ENCODE measurements at regions not wholly inside any gene's neighbourhood (a gene's known extent, or its start where the extent isn't known, plus 50 kb on each side); places are given as distances from the start of the nearest gene placed in this dataset.

GRCh38 chr10:129223363-129223762 lies 243.7 kb upstream of the MGMT start:
- intact Hi-C loops (cut with DNase I) = no loop called here

GRCh38 chr10:129224065-129224464 lies 243.0 kb upstream of the MGMT start:
- DNase-seq (ENCODE audit: low spot score) = no peak
- intact Hi-C loops (cut with DNase I) = no loop called here

More at GRCh38 chr10:129223363-129223762, 243.7 kb upstream of the MGMT start:
- DNase-seq (ENCODE audit: low spot score) = no peak

- intact Hi-C loops (cut with DNase I) = no loop called here
- no peak for DNase-seq (ENCODE audit: low spot score)
Observed at GRCh38 chr10:129231821-129232220, 235.2 kb upstream of the MGMT start.

DNA sequence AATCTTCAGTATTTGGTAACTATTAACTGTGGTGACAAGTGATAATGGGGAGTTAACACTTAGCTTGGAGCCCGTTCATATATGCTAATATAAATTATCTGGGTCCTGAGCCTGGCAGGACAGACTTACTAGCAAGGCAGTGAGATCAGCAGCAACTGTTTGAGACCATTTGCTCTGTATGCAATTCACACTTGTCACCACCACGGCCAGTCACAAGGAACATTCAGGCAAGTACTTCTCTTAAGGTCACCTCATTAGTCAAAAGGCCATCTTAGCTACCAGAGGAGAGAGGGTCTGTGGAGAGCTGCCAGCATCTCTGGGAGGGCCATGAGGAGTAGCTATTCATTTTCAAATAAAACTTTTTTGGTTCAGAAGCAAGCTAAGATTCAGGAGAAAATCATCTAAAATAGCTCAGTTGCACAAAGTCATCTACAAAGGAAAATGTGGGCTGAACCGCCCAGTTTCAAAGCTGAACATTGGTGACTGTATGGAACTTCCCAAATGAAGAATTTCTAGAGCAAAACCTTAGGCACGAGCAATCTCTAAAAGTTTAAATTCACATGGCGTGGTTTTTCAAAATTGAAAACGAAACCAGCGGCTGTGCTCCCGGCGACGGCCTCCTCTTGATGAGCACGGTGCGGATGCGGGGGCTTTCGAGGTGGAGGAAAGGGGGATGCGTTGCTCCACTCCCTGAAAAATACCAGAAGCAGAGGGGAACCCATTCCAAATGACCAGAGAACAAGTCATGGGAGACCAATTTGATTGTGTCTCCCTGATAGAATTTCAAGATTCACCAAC lies 233.5 kb upstream of the MGMT start:
- no peak for DNase-seq (ENCODE audit: low spot score)
- intact Hi-C loops (cut with DNase I) = no loop called here

DNA sequence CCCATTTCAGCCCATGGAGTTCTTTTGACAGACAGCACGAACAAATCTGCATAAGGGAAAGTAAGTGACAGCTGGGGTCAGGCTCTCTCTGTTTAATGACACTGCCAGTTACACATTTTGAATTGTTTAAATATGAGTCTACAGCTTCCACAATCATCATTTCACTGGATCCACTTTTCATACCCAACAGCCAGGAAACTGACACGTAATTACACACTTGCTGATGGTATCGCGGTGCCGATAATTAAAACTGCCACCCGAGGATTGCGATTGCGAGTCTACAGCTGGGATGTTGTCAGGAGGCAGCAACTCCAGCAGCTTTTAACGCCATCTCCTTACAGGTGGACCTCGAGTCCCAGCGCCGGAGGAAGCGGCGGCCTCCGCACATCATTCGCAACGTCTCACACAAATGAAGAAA lies 230.8 kb upstream of the MGMT start:
- intact Hi-C loops (cut with DNase I) = no loop called here
- no peak for DNase-seq (ENCODE audit: low spot score)

DNA sequence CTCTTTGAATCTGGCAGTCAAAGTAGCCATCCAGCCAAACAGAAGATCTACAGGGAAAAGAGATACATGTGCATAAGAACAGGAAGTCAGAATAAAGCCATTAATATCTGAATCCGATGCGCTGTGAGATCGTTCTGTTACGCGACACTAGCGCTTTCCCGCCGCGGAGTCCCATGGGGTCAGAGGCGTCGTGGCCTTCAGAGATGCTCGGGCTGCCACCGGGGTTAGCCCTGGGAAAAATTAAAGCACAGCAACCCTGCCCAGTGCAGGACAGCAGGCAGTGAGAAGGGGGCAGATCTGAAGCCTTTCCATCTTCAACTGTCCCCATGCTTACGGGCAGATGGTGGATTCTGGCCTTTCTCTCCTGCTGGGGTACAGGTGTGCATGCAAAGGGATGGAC lies 225.6 kb upstream of the MGMT start:
- intact Hi-C loops (cut with DNase I) = no loop called here
- DNase-seq (ENCODE audit: low spot score) = no peak

GRCh38 chr10:129244298-129244697 lies 222.7 kb upstream of the MGMT start:
- intact Hi-C loops (cut with DNase I) = no loop called here
- DNase-seq (ENCODE audit: low spot score) = no peak

- intact Hi-C loops (cut with DNase I) = no loop called here
- DNase-seq (ENCODE audit: low spot score) = no peak
Observed at GRCh38 chr10:129244757-129245156, 222.3 kb upstream of the MGMT start.

DNA sequence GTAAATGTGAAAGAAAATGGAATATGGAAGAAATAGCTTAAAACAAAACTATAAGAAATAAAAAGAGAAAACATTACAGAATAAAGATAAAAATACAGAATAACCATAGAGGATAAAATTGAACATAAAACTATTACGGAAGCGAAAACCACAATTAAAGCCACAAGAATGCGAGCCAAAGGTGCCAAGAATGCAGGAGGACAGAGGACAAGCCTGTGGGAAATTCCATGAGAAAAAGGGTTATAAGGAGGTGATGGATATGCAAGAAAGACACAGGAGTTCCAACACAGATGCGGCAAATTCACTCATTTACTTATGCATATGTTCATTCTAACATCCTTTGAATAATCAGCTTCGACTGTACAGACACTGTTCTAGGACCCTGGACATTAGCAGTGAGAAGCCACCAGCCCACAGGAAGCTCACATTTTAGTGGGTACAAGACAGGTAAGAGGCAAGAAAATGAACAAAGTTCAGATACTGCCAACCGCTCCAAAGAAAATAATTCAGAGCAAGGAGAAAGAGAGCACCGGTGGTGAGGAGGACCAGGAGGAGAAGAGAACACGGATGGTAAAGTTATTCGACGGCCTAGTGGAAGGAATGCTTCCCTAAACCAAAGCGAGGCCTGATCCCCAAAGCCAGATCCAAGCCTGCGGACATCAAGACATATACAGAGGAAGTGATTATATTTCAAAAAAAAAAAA lies 213.7 kb upstream of the MGMT start:
- intact Hi-C loops (cut with DNase I) = no loop called here
- DNase-seq (ENCODE audit: low spot score) = no peak

DNA sequence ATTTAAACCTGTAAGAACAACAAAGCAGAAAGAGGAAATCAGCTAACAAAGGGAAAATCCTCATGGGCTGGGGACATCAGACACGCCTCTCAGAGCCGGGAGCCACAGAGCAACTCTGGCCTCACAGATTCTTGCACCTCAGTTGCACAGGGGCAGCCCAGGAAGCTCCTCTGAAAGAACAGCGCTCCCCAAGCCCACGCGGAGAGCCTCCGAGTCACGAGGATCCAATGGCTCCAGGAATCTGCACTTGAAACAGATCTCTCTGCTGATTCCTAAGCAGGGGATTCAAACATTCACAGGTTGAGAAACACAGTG lies 213.2 kb upstream of the MGMT start:
- DNase-seq (ENCODE audit: low spot score) = no peak
- intact Hi-C loops (cut with DNase I) = no loop called here

DNA sequence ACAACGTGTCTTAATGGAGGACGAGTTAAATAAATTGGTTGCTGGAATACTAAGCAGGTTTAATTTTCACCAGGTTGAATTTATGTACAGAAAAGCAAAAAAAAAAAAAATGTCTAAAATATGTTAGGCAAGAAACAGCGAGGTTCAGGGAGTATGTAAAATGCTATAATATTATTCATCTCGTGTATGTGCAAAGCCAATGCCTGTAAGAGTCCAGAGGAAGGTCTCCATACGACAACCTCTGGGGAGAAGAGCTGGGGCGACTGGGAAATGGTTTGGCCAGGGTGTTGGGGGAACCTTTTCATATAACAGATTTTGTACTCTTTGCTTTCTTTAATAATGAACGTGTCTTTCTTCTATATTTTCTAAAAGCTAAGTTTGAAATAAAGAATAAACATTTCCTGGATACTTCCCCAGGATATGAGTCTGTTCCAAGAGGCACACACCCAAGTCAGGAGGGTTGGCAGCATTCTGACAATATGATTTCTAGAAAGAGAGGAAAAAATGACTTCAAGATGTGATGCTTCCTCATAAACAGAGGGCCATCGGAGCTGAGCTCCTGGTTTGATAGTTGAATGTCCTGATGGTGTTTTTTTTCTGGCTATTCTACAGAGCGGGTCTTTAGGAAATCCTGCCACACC lies 208.6 kb upstream of the MGMT start:
- intact Hi-C loops (cut with DNase I) = loop anchor here (5.0 kb wide), 1 partner anchor 211 kb away; no protein-coding TSS in a partner anchor
- no peak for DNase-seq (ENCODE audit: low spot score)

- intact Hi-C loops (cut with DNase I) = loop anchor here (5.0 kb wide), 1 partner anchor 212 kb away; no protein-coding TSS in a partner anchor
Observed at GRCh38 chr10:129259128-129259815, 207.8 kb upstream of the MGMT start.

DNA sequence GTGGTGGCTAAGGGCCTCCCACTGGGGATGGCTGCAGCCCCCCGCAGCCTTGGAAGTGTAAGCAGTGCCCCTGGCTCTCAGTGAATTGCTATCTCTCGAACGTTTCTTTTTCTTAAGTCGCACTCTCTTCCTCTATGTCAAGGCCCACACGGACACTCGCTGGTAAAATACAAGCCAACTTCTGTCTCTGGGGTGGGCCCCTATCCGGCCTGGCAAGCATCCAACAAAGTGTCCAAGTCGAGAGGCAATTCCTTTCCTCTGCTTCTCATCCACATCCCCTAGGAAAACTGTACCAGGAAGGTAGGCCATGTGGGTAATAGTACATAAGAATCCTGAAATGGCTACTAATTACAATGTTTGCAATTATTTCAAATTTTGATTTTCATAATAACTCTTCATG lies 194.9 kb upstream of the MGMT start:
- intact Hi-C loops (cut with DNase I) = no loop called here
- DNase-seq (ENCODE audit: low spot score) = no peak

More at GRCh38 chr10:129259128-129259815, 207.8 kb upstream of the MGMT start:
- DNase-seq (ENCODE audit: low spot score) = no peak

DNA sequence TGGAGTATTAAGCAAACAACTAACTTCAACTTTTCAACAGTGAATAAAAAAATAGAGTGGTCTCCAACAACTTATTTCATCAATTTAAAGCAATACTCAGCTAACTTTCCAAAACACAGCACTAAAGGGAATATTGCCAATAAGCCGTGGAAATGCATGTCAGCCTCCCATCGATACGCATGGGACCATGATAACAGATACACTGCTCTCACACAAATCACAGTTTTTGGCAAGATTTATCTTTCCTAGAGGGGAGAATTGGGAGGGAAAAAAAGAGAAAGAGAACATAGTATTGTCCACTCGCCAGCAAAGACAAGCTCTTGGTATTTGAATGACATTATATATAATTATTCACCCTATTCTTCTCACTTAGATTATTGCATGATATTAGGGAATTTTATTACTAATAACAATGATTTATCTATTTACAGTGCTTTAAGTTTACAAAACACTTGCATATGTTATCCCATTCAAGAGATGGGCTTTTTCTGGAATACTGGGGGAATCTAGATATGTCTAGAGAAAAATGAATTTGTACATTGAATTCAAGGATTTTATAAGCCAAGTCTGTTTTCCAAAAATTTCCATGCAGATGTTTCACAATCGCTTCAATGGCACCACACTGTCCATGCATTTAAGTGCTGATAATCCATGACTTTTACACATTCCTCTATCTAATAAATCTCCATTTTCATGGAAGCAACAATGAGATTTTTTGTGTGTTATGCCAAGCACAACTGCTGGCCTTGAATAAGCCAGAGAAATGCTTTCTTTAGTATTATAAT lies 194.0 kb upstream of the MGMT start:
- intact Hi-C loops (cut with DNase I) = no loop called here
- DNase-seq (ENCODE audit: low spot score) = no peak

GRCh38 chr10:129273860-129274259 lies 193.2 kb upstream of the MGMT start:
- intact Hi-C loops (cut with DNase I) = no loop called here

GRCh38 chr10:129274748-129275474 lies 192.1 kb upstream of the MGMT start:
- DNase-seq (ENCODE audit: low spot score) = no peak
- intact Hi-C loops (cut with DNase I) = no loop called here

More at GRCh38 chr10:129273860-129274259, 193.2 kb upstream of the MGMT start:
- DNase-seq (ENCODE audit: low spot score) = no peak

DNA sequence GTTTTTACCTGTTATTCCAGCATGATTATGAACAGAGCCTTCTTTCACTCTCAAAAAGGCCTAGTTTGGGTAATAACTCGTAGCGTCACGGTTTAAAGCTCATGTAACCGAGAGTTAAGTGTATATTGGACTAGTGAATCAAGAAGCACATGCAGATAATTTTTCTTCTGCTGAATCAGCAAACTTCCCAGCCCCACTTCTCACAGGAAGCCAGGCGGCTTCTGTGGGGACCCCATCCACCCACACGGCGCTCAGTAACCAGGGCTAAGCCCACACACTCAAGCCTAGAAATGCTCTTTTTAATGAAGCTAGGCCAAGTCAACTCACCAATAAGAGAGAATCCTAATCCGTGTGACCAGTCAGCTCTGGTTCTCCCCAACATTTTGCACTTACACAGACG lies 191.2 kb upstream of the MGMT start:
- DNase-seq (ENCODE audit: low spot score) = no peak
- intact Hi-C loops (cut with DNase I) = no loop called here

DNA sequence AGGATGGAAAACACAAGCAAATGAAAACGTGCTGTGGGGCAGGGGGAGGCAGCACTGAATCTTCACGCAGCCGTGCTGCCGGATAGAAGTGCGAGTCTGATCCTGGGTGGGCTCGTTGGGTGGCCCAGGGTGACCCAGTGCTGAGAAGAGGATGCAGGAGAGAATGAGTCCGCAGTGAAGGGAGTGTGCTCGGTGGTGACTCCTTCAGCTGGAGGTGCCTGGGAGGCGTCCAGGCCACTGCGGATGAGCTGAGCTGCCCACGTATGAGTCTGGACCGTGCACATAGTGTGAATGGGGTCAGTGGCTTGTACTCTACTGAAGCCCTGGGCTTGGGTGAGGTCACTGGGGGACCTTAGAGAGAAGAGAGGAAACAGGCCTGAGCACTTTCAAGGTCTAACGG lies 190.0 kb upstream of the MGMT start:
- intact Hi-C loops (cut with DNase I) = no loop called here
- no peak for DNase-seq (ENCODE audit: low spot score)

- no peak for DNase-seq (ENCODE audit: low spot score)
Observed at GRCh38 chr10:129277841-129278240, 189.2 kb upstream of the MGMT start.

More at GRCh38 chr10:129277841-129278240, 189.2 kb upstream of the MGMT start:
- intact Hi-C loops (cut with DNase I) = no loop called here

Data from cardiac septum (tissue), 1 donor.